Iris pigment epithelial cell (primary cell): ENCODE measurements at regions not wholly inside any gene's neighbourhood (a gene's known extent, or its start where the extent isn't known, plus 50 kb on each side); places are given as distances from the start of the nearest gene placed in this dataset.
A peak's percentile ranks its signal among the peaks of the same experiment; 100 is the strongest.

Source experiments
- DNase-seq: peaks from one replicate; pipeline ENCODE4 v3.0.0-alpha.2; 2011; ENCODE audit warnings: low read depth

DNA sequence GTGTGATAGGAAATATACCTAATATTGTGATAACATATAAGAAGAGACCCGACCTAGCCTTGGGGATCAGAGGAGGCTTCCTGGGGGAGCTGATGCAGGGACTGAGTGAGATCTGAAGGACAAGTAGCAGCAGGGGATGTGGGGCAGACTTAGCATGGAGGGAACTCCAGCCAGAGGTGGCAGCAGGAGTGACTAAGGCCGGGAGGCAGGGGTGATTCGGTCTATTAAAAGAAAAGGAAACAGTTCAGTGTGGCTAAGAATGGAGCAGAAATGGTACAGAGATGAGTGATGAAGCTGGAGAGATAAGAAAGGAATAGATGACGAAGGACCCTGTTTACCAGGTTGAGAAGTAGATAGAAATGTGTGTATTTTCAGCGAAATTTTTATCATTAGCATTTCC is 408.8 kb downstream of the ENC1 start:
- no peak for DNase-seq

GRCh38 chr5:74226716-74227485 is 413.6 kb downstream of the ENC1 start:
- no peak for DNase-seq

DNA sequence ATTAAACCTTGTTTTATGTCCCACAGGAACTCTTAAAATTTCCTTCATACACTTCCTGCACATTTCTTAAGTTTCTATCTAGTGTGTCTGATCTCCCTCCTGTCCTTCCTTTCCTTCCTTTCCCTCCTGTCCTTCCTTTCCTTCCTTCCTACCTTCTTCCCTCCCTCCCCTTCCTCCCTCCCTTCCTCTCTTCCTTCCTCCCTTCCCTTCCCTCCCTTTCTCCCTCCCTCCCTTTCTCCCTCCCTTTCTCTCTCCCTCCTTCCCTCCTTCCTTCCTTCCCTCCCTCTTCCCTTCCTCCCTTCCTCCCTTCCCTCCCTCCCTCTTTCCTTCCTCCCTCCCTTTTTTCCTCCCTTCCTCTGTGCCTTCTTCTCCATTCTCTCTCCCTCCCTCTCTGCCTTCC is 414.9 kb downstream of the ENC1 start:
- DNase-seq, result no peak

DNA sequence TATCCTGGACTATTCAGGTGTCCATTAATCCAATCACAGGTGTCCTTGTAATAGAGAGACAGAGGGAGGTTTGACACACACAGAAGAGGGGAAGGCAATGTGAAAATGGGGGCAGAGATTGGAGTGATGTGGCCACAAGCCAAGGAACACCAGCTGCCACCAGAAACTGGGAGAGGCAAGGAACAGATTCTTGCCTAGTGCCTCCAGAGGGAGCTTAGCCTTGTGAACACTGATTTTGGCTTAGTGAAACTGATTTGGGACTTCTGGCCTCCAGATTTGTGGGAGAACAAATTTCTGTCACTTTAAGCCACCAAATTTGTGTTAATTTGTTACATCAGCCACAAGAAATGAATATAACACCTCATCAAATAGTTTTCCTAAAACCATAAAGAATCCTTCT is 416.2 kb downstream of the ENC1 start:
- no peak for DNase-seq

DNA sequence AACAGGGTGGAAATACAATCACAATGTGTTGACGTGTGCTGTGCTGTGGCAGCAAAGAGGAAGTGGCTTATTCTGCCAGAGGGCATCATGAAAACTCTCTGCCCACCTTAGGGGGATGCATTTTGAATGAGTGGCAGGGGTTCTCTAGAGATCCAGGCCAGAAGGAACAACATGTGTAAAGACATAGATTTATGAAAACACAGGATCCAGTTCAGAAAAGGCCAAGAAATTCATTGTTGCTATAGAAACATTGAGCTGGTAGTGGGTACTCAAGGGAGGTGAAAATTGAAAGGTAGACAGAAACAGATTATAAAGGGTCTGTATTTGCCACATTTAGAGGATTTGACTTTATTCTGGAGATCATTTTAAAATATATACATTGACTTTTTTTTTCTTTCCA is 417.7 kb downstream of the ENC1 start:
- DNase-seq, result no peak

DNA sequence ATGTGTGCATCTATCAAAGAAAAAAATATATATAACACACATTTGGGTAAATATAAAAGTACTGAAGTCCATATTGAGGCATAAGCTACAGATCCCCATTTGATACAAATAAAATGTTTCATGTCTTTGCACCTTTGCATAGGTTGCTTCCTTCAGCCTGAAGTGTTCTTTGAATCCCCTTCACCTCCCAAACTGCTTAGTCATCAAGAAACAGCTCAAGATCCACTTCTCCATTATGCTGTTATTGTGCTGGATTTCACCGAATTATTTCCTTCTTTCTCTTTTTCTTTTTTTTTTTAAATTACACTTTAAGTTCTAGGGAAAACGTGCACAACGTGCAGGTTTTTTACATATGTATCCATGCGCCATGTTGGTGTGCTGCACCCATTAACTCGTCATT is 419.1 kb downstream of the ENC1 start:
- no peak for DNase-seq

GRCh38 chr5:74216012-74216411 is 424.5 kb downstream of the ENC1 start:
- no peak for DNase-seq

- peak; percentile 40 for DNase-seq
Observed at GRCh38 chr5:74212336-74212735, 428.2 kb downstream of the ENC1 start.

DNA sequence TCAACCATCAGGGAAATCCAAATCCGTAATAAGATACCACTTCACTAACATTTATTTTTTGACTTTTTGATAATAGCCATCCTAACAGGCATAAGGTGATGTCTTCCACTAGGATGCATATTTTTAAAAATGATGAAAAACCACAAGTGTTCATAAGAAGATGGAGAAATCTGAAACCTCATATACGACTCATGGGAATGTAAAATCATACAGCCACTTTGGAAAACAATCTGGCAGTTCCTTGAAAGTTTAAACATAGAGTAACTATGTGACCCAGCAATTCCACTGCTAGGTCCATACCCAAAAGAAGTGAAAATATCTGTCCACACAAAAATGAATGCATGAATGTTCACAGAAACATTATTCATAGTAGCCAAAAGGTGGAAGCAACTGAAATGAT is 431.0 kb downstream of the ENC1 start:
- DNase-seq, result no peak

DNA sequence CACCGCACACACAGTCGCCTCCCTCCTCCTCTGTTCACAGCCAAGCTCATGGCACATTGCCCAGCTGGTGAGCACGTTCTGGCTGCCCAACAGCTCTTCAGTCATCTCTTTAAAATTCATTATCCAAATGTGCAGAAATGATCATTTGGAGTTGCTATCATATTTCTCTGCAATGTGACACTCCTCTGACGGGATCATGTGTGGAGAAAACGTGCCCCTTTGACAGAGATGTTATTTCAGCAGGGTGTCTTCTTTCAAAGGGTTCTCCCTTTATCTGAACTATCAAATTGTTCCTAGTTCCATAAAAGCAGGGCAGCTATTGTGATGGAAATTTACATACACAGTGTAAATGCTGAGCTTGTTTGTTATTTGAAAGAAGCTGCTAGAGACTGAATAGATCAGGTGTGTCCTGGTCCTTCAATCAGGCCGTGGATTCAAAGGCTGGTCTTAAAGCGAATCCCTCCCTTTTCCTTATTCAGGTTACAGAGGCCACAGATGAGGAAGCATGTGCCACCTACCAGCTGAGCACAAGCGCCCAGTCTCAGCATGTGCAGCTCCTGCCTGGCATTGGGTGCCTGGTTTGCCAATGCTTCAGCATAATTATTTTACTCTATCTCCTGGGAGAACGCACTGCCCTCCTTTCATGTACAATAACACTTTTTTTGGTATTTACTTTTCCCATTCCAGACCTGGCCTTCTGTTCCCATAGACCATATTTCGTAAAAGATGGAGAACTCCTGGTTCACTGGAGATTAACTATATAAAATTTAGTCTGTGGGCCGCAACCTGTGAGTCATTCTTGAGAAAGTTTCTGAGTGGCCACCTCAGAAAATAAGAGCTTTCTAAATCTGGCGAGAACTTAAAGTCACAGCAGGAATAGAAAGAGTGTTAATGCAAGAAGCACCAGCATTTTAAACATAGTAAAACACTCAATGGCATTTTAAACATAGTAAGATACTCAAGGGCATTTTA is 433.7 kb downstream of the ENC1 start:
- peak; percentile 73 for DNase-seq

DNA sequence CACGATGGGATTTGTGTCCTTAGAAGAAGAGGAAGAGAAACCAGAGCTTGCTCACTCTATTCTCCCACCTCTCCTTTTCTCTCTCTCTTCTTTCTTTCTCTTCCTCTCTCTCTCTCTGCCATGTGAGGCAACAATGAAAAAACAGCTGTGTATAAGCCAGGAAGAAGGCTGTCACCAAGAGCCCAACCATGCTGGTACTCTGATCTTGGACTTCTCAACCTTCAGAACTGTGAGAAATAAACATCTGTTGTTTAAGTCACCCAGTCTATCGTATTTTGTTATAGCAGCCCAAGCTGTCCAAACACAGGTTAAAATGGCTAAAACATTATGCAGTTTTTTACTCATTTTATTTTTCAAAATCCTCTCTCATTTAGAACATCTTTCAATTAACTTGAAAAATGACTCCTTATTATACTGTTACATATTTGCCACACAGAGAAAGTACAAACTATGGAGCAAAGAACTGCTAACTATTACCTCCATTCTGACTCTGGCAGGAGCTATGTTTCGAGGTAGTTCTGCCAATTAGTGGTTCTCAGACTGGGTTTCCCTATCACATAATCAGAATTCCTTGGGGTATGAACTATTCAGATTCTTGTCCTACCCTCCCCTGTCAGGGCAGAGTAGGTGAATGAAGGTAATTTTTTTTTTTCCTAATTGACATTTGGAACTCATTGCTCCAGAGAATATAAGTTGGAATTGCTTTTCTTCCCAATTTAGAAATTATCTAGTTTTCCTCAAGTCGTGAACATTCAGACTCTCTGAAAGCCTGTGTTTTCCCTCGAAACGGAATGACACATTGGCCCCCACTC is 434.6 kb downstream of the ENC1 start:
- DNase-seq, result peak; percentile 3

DNA sequence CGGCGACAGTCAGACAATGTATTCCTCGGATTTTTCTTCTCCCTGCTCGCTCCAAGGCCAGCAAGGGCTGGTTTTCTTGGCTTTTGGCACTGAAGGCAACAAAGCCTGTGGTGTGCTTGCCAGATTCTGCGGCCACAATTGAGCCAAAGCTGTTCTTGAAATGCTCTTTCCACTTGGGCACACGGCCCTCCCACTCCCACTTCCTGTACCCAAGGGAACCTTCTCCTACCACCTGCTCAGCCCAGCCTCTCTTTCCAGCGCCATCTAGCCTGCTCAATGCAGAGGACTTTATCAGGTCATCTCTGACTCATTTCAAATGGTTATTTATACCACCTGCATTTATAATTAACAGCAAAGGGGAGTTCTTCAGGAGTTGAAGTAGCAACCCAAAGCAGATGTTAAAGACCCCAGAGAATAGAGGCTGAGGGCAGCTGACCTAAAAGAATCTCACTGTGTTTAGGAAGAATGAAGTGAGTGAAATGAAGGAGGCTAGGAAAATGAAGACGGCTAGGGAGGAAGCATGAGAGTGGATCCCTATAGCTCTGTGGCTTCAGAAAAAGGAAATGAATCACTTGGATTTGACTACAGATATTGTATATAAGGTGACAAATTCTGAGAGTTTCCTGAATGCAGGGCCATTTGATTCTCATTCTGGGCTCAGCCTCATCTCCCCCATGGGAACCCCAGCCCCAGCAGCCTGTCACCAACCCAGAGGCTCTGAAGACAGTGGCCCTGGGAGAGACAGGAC is 439.0 kb downstream of the ENC1 start:
- DNase-seq, result peak; percentile 41

GRCh38 chr5:74200560-74200959 is 440.0 kb downstream of the ENC1 start:
- no peak for DNase-seq

DNA sequence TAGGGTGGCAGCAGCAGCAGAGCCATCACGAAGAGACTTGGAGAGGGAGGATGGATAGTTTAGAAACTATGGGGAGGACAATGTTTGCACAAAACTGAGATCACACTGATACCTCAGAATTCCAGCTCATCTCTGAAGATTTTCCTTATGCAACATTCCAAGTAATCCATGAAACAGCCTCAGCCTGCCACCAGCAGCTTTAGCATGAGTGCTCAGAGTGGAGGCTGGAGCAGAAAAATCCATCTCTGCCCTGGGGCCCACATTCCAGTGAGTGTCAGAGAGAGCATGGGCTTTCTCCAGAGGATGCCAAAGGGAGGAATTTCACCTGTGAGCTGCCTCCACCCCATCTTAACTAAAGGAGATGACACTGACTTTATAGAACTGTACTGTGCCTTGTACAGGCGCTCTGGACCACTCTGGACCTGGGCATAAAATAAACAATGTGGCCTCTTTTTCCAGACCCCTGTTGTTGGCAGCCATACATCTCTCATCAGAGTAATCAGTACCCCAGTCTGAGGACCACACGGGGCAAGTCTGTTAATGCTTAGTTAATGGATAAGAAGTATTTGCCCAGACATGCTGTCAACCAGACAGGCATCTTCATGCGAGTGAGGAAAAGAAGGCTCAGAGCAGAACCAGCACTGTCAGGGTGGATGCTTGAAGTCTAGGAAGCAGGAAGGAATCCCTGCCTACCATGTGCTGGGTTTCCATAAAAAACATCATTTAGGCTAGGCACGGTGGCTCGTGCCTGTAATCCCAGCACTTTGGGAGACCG is 440.9 kb downstream of the ENC1 start:
- DNase-seq, result no peak

GRCh38 chr5:74199005-74199404 is 441.5 kb downstream of the ENC1 start:
- DNase-seq, result no peak

DNA sequence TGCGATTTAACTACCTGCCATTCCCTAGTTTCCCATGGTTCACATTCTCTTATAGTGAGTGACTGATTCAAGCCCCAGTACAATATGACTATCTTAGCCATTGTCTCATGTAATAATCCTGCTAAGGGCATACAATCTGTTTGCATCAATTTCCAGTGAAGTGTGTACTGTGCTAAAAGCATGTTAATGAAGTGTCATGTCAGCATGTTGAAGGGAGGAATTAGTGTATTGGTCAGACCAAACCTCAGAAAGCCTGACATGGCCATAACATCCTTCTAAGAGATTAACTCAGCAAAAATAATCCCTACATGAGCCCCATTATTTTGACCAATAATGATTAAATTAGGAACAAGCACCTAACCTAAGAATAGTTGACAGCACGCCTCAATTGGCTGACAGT is 442.4 kb downstream of the ENC1 start:
- no peak for DNase-seq

DNA sequence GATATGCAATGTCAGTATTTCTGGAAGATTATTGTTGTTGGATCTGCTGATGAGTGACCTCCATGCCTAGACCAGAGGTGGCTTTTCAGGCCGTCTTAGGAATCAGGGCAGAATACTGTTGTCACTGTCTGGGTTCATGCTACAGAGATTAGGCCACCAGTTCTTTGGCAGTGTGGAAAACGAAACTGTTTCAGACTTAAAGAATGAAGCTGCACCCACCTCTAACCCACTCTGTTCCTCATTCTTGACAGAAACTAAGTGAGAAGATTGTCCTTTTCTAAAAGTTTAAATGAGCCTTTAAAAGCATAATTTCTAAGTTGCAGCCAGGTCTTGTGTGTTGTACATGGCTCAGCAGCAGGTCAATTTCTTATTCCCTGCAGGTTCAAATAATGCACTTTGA is 444.3 kb downstream of the ENC1 start:
- DNase-seq, result no peak

DNA sequence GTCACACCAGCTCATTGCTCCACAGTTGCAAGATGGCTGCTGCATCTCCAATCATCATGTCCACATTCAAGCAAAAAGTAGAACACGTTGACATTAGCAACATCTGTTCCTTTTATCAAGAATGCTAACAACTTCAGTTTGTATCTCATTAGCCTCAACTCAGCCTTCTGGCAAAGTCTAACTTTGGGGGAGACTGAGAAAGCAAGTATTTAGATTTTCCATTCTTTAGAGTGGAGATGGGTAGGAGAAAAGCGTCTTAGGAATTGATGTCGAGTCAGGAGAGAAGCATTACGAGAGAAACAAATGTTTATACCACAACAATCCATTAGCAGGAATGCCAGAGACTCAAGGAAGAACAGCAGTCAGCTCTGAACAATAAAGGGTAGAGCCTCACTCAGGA is 446.3 kb downstream of the ENC1 start:
- DNase-seq, result no peak

- DNase-seq, result no peak
Observed at GRCh38 chr5:74192606-74193299, 447.8 kb downstream of the ENC1 start.
